IMR-90 (cell line): ENCODE measurements at regions not wholly inside any gene's neighbourhood (a gene's known extent, or its start where the extent isn't known, plus 50 kb on each side); places are given as distances from the start of the nearest gene placed in this dataset.

Experiments used
- ATAC-seq: fragments of 200-7000 bp; cut with Tn5 transposase; 2 replicates; pipeline ENCODE4 v1.9.1; 2020; ENCODE audit warnings: low read depth, mild to moderate bottlenecking, moderate library complexity
- BruUV-seq: library from RNA; stranded (reverse); fragments of 400-500 nt; replicated peaks from 2 replicates; lab custom pipeline; 2021; lab: Mats Ljungman, UMichigan
- CTCF ChIA-PET: fragments of 300-600 bp; formaldehyde crosslinking; extraction: SDS; loops from one replicate; lab custom pipeline; 2021; ENCODE audit warnings: antibody characterized with exemption; lab: Yijun Ruan, JAX
- POLR2A ChIA-PET: fragments of 300-600 bp; sonication (Branson Sonifier 250); formaldehyde crosslinking; loops from one replicate; lab custom pipeline; 2022; ENCODE audit warnings: antibody characterized with exemption; ENCODE audit not compliant: unreplicated experiment; lab: Charles Lee
- DNase-seq: peaks from one replicate; pipeline ENCODE4 v3.0.0; 2013
- H2AFZ ChIP-seq: replicated peaks from 2 replicates; pipeline ENCODE3; 2013; ENCODE audit warnings: low read length, mild to moderate bottlenecking; ENCODE audit not compliant: poor library complexity
- H2AK5ac ChIP-seq: 2 replicates; pipeline ENCODE4 v1.6.1; 2013; ENCODE audit warnings: low read depth, low read length, inconsistent platforms
- H2AK9ac ChIP-seq: replicated peaks from 2 replicates; pipeline ENCODE3; 2013; ENCODE audit warnings: mild to moderate bottlenecking, low read depth, low read length, moderate library complexity; ENCODE audit not compliant: poor library complexity
- H2BK120ac ChIP-seq: 2 replicates; pipeline ENCODE4 v1.6.1; 2013; ENCODE audit warnings: low read depth, low read length, inconsistent platforms
- H2BK15ac ChIP-seq: 3 replicates; pipeline ENCODE4 v1.6.1; 2013; ENCODE audit warnings: low read depth, low read length, inconsistent platforms
- H2BK20ac ChIP-seq: 2 replicates; pipeline ENCODE4 v1.6.1; 2013; ENCODE audit warnings: low read depth, mild to moderate bottlenecking, inconsistent platforms, low read length, moderate library complexity
- H2BK5ac ChIP-seq: 2 replicates; pipeline ENCODE4 v1.6.1; 2013; ENCODE audit warnings: mild to moderate bottlenecking, low read depth, low read length, inconsistent platforms; ENCODE audit not compliant: poor library complexity, severe bottlenecking
- H3K14ac ChIP-seq: replicated peaks from 2 replicates; pipeline ENCODE4 v1.6.1; 2013; ENCODE audit warnings: low read depth, low read length, inconsistent platforms
- H3K18ac ChIP-seq: 2 replicates; pipeline ENCODE4 v1.6.1; 2013; ENCODE audit warnings: low read depth, low read length, control low read depth
- H3K23ac ChIP-seq: 2 replicates; pipeline ENCODE4 v1.6.1; 2013; ENCODE audit warnings: low read depth, low read length, inconsistent platforms
- H3K27ac ChIP-seq: 2 replicates; pipeline ENCODE4 v1.5.1; 2013; ENCODE audit warnings: mild to moderate bottlenecking, control low read depth, low read length; ENCODE audit not compliant: insufficient read depth
- H3K27me3 ChIP-seq: 2 replicates; pipeline ENCODE4 v1.6.1; 2013; ENCODE audit warnings: low read length; ENCODE audit not compliant: control insufficient read depth, insufficient read depth
- H3K36me3 ChIP-seq: 2 replicates; pipeline ENCODE4 v1.6.1; 2013; ENCODE audit warnings: low read length, mixed read lengths; ENCODE audit not compliant: control insufficient read depth, insufficient read depth
- H3K4ac ChIP-seq: 2 replicates; pipeline ENCODE4 v1.6.1; 2013; ENCODE audit warnings: low read depth, low read length, inconsistent platforms
- H3K4me1 ChIP-seq: 2 replicates; pipeline ENCODE4 v1.6.1; 2013; ENCODE audit warnings: low read length, mixed read lengths; ENCODE audit not compliant: control insufficient read depth, insufficient read depth
- H3K4me2 ChIP-seq: 2 replicates; pipeline ENCODE4 v1.6.1; 2013; ENCODE audit warnings: low read depth, mild to moderate bottlenecking, control low read depth, low read length, moderate library complexity
- H3K4me3 ChIP-seq: 2 replicates; pipeline ENCODE4 v1.5.1; 2013; ENCODE audit warnings: low read depth, mild to moderate bottlenecking, control low read depth, low read length, moderate library complexity; ENCODE audit not compliant: insufficient read depth
- H3K56ac ChIP-seq: 2 replicates; pipeline ENCODE4 v1.6.1; 2013; ENCODE audit warnings: low read length, inconsistent platforms; ENCODE audit not compliant: insufficient read depth; ENCODE audit errors: extremely low read depth
- H3K79me1 ChIP-seq, 2 experiments: 2 replicates each; pipeline ENCODE4 v1.6.1; 2013; ENCODE audit warnings: low read length in 2 of 2, inconsistent platforms in 1 of 2, low read depth in 1 of 2
- H3K9ac ChIP-seq: 2 replicates; pipeline ENCODE4 v1.6.1; 2013; ENCODE audit warnings: low read depth, low read length, control low read depth
- H3K9me1 ChIP-seq: 2 replicates; pipeline ENCODE4 v1.6.1; 2013; ENCODE audit warnings: low read length, inconsistent platforms; ENCODE audit not compliant: insufficient read depth
- H3K9me3 ChIP-seq: 2 replicates; pipeline ENCODE4 v1.6.1; 2013; ENCODE audit warnings: low read length; ENCODE audit not compliant: control insufficient read depth, insufficient read depth
- H4K20me1 ChIP-seq: 2 replicates; pipeline ENCODE4 v1.6.1; 2013; ENCODE audit warnings: low read length, inconsistent platforms; ENCODE audit not compliant: insufficient read depth
- H4K5ac ChIP-seq: 2 replicates; pipeline ENCODE4 v1.6.1; 2013; ENCODE audit warnings: mild to moderate bottlenecking, low read depth, low read length, control low read depth
- H4K8ac ChIP-seq, 2 experiments: 2 replicates each; pipeline ENCODE4 v1.6.1; 2013; ENCODE audit warnings: low read depth in 2 of 2, low read length in 2 of 2, control low read depth in 1 of 2, inconsistent platforms in 1 of 2
- H4K91ac ChIP-seq: 2 replicates; pipeline ENCODE4 v1.6.1; 2013; ENCODE audit warnings: low read depth, low read length, inconsistent platforms; ENCODE audit not compliant: insufficient read depth
- BHLHE40 ChIP-seq: fragments of 150-350 bp; IDR thresholded peaks from 2 replicates; pipeline ENCODE4 v1.6.1; 2016; ENCODE audit warnings: mild to moderate bottlenecking, low read depth, low read length
- CEBPB ChIP-seq: IDR thresholded peaks from 2 replicates; pipeline ENCODE4 v1.6.1; 2012; ENCODE audit warnings: low read depth, low read length, improper control_type of control experiment
- CHD1 ChIP-seq: IDR thresholded peaks from 2 replicates; pipeline ENCODE4 v1.6.1; 2012; ENCODE audit warnings: low read depth, low read length, improper control_type of control experiment
- FOS ChIP-seq: fragments of 150-350 bp; IDR thresholded peaks from 2 replicates; pipeline ENCODE4 v1.6.1; 2016; ENCODE audit warnings: low read depth, low read length
- MAFK ChIP-seq: IDR thresholded peaks from 2 replicates; pipeline ENCODE4 v1.6.1; 2012; ENCODE audit warnings: low read depth, low read length, improper control_type of control experiment
- MAZ ChIP-seq: IDR thresholded peaks from 2 replicates; pipeline ENCODE4 v1.6.1; 2012; ENCODE audit warnings: low read depth, mild to moderate bottlenecking, low read length, improper control_type of control experiment, moderate library complexity, borderline replicate concordance
- MXI1 ChIP-seq: IDR thresholded peaks from 2 replicates; pipeline ENCODE4 v1.6.1; 2012; ENCODE audit warnings: low read depth, mild to moderate bottlenecking, low read length, moderate library complexity, borderline replicate concordance
- NFE2L2 ChIP-seq: fragments of 150-350 bp; IDR thresholded peaks from 2 replicates; pipeline ENCODE4 v1.6.1; 2016; ENCODE audit warnings: low read depth, mild to moderate bottlenecking, low read length
- POLR2A ChIP-seq: IDR thresholded peaks from 2 replicates; pipeline ENCODE4 v1.6.1; 2012; ENCODE audit warnings: mild to moderate bottlenecking, low read depth, low read length
- RAD21 ChIP-seq: IDR thresholded peaks from 2 replicates; pipeline ENCODE4 v1.6.1; 2012; ENCODE audit warnings: low read length, improper control_type of control experiment
- RCOR1 ChIP-seq: IDR thresholded peaks from 2 replicates; pipeline ENCODE4 v1.6.1; 2012; ENCODE audit warnings: mild to moderate bottlenecking, low read length, improper control_type of control experiment; ENCODE audit not compliant: insufficient replicate concordance
- RFX5 ChIP-seq: IDR thresholded peaks from 2 replicates; pipeline ENCODE4 v1.8.0; 2012; ENCODE audit warnings: low read depth, mild to moderate bottlenecking, low read length, moderate library complexity
- SMC3 ChIP-seq: fragments of 150-350 bp; IDR thresholded peaks from 2 replicates; pipeline ENCODE4 v1.6.1; 2016; ENCODE audit warnings: low read depth, mild to moderate bottlenecking, antibody characterized with exemption, low read length, moderate library complexity
- WGBS, 2 experiments: methylation state at CpG; one replicate each; pipeline versions ENCODE4 v1.1.5 to v1.1.7; 2013; ENCODE audit warnings: missing lambda C conversion rate in 2 of 2; ENCODE audit not compliant: insufficient read length in 1 of 2; ENCODE audit errors: extremely low coverage in 2 of 2; 5-methylcytosine and 5-hydroxymethylcytosine counted together
- dilution Hi-C: fragments of 300-500 bp; cut with HindIII; formaldehyde crosslinking; loops from one replicate; pipeline ENCODE4 v1.14.3; 2018; ENCODE audit warnings: low sequenced_read_pairs; ENCODE audit not compliant: unreplicated experiment
- in situ Hi-C: fragments of 300-500 bp; cut with MboI; formaldehyde crosslinking; loops from 3 replicates; pipeline ENCODE4 v1.14.3; 2019; ENCODE audit warnings: low sequenced_read_pairs, inconsistent platforms, mixed read lengths
- intact Hi-C: fragments of 100-400 bp; cut with micrococcal nuclease; formaldehyde crosslinking; loops from 2 replicates; pipeline ENCODE4 v1.10.0; 2022
- TF ChIP-seq, protein P1 (sequence below): conservative IDR thresholded peaks from 2 replicates; pipeline ENCODE4 v1.5.1; 2012; ENCODE audit warnings: mild to moderate bottlenecking, low read depth, low read length, improper control_type of control experiment

DNA sequence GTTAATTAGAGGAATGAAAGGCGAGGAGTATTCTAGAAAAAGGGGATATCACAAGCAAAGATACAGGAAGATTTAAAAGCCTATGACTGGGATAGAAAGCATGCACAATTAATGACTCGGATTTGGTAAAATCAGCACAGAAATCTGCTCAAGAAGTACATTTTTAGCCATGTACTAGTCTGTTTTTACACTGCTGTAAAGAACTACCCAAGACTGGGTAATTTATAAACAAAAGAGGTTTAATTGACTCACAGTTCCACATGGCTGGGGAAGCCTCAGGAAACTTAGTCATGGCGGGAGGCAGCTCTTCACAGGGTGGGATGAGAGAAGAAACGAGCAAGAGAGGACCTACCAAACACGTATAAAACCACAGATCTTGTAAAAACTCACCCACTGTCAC lies 716.3 kb upstream of the MDGA2 start:
- Histone ChIP-seq H4K20me1 (no peaks in the 10 kb centered on the region), H3K9me1 (no peaks in the 10 kb centered on the region), H2BK20ac (0 out of 2 replicates have a peak overlapping the region, but pooled peaks have one; percentile 24), H3K4ac (no peak overlapping the region), H2AK5ac (no peak overlapping the region), H3K4me2 (no peak overlapping the region), H3K14ac (no peak overlapping the region), H3K4me1 (no peaks in the 10 kb centered on the region), H2AFZ (peak overlapping the region; percentile 47), H2BK15ac (no peak overlapping the region), H2BK5ac (peak overlapping the region; percentile 57), H2BK120ac (peak overlapping the region; percentile 32; the same call in 1 of the 2 replicates), H4K5ac (no peak overlapping the region), H2AK9ac (no peak overlapping the region), H3K23ac (no peak overlapping the region), H3K56ac (no peak overlapping the region), H3K4me3 (no peak overlapping the region), H3K79me1 (no peaks in the 10 kb centered on the region), H3K9me3 (0 out of 2 replicates have a peak, but pooled peaks cover 1% of the 10 kb centered on the region), H3K27me3 (no peaks in the 10 kb centered on the region), H3K27ac (no peak overlapping the region), H3K18ac (no peak overlapping the region), H3K9ac (no peak overlapping the region), H4K91ac (no peak overlapping the region), H4K8ac (0 out of 4 replicates have a peak overlapping the region, but pooled peaks of 1 of the 2 experiments have one; percentile 25), H3K36me3 (no peaks in the 10 kb centered on the region)
- BruUV-seq: no TSS peak
- dilution Hi-C loops: no loop called here
- DNase-seq: peak; percentile 4
- no CpG with 5 or more reads among the region's 5 CpGs for WGBS, 2 experiments
- POLR2A ChIA-PET: no interaction called here
- CTCF ChIA-PET: no interaction called here
- TF ChIP-seq POLR2A (no peak), MXI1 (no peak), RAD21 (no peak), NFE2L2 (no peak), SMC3 (no peak), MAZ (no peak), BHLHE40 (no peak), CHD1 (no peak), MAFK (no peak), RFX5 (no peak), RCOR1 (no peak), FOS (no peak), CEBPB (no peak)
- TF ChIP-seq, protein P1, sequence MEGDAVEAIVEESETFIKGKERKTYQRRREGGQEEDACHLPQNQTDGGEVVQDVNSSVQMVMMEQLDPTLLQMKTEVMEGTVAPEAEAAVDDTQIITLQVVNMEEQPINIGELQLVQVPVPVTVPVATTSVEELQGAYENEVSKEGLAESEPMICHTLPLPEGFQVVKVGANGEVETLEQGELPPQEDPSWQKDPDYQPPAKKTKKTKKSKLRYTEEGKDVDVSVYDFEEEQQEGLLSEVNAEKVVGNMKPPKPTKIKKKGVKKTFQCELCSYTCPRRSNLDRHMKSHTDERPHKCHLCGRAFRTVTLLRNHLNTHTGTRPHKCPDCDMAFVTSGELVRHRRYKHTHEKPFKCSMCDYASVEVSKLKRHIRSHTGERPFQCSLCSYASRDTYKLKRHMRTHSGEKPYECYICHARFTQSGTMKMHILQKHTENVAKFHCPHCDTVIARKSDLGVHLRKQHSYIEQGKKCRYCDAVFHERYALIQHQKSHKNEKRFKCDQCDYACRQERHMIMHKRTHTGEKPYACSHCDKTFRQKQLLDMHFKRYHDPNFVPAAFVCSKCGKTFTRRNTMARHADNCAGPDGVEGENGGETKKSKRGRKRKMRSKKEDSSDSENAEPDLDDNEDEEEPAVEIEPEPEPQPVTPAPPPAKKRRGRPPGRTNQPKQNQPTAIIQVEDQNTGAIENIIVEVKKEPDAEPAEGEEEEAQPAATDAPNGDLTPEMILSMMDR: no peak
- in situ Hi-C loops: no loop called here
- ATAC-seq: peak; percentile 27; the same call in 1 of the 2 replicates
- intact Hi-C loops: no loop called here
